Kasumi-1 (cell line): ENCODE measurements at regions not wholly inside any gene's neighbourhood (a gene's known extent, or its start where the extent isn't known, plus 50 kb on each side); places are given as distances from the start of the nearest gene placed in this dataset.

Experiments used
- DNase-seq, 2 experiments: peaks; one replicate each; lab custom pipeline; 2025; lab: John Stamatoyannopoulos, UW

- no peak for DNase-seq
Measured at GRCh38 chr2:129747500-129748125, 231.9 kb upstream of the RAB6C start.

GRCh38 chr2:129748250-129748649, 231.2 kb upstream of the RAB6C start:
- peak; percentile 32 to 35 for DNase-seq

- peak; percentile 31 to 32 for DNase-seq
Measured at GRCh38 chr2:129748653-129749052, 230.8 kb upstream of the RAB6C start.

- DNase-seq = no peak
Measured at GRCh38 chr2:129751409-129751808, 228.1 kb upstream of the RAB6C start.

GRCh38 chr2:129752176-129752575, 227.3 kb upstream of the RAB6C start:
- no peak for DNase-seq

- no peak for DNase-seq
Measured at GRCh38 chr2:129752686-129753085, 226.8 kb upstream of the RAB6C start.

GRCh38 chr2:129753261-129753660, 226.2 kb upstream of the RAB6C start:
- no peak for DNase-seq

- no peak for DNase-seq
Measured at GRCh38 chr2:129754421-129754820, 225.0 kb upstream of the RAB6C start.

GRCh38 chr2:129754831-129755230, 224.6 kb upstream of the RAB6C start:
- DNase-seq = no peak

GRCh38 chr2:129755786-129756185, 223.7 kb upstream of the RAB6C start:
- no peak for DNase-seq

GRCh38 chr2:129756276-129756675, 223.2 kb upstream of the RAB6C start:
- no peak for DNase-seq

- DNase-seq = no peak
Measured at GRCh38 chr2:129757366-129757914, 222.0 kb upstream of the RAB6C start.

- DNase-seq = no peak
Measured at GRCh38 chr2:129757915-129758783, 221.3 kb upstream of the RAB6C start.

GRCh38 chr2:129758784-129759471, 220.5 kb upstream of the RAB6C start:
- no peak for DNase-seq

GRCh38 chr2:129759472-129760010, 219.9 kb upstream of the RAB6C start:
- DNase-seq = no peak

- DNase-seq = no peak
Measured at GRCh38 chr2:129760669-129761068, 218.8 kb upstream of the RAB6C start.

GRCh38 chr2:129761569-129762021, 217.9 kb upstream of the RAB6C start:
- no peak for DNase-seq

- DNase-seq = no peak
Measured at GRCh38 chr2:129762386-129763189, 216.9 kb upstream of the RAB6C start.

- DNase-seq = no peak
Measured at GRCh38 chr2:129763190-129763846, 216.1 kb upstream of the RAB6C start.

- DNase-seq = no peak
Measured at GRCh38 chr2:129763966-129764365, 215.5 kb upstream of the RAB6C start.
